ENCODE measurements at regions not wholly inside any gene's neighbourhood (a gene's known extent, or its start where the extent isn't known, plus 50 kb on each side); places are given as distances from the start of the nearest gene placed in this dataset.

GRCh38 chr12:127245009-127245408, 1022.0 kb upstream of the TMEM132C start:
- TF ChIP-seq CTCF (conservative IDR thresholded peaks at IDR 0.05; ENCODE audit: low read depth, low read length): no peak
- no peak for TF ChIP-seq EZH2phosphoT487 (IDR thresholded peaks at IDR 0.05; ENCODE audit: borderline replicate concordance, low read length)
- TF ChIP-seq EZH2 (IDR thresholded peaks at IDR 0.05; ENCODE audit: low read length, unreplicated experiment): no peak

Data from PC-3 (cell line).